HG03097 (cell line): ENCODE measurements at regions not wholly inside any gene's neighbourhood (a gene's known extent, or its start where the extent isn't known, plus 50 kb on each side); places are given as distances from the start of the nearest gene placed in this dataset.
"Not testable (repeated sequence)": the region's sequence is repeated elsewhere in the genome, so short reads cannot be mapped to it uniquely, and the experiment has no call there.

Experiments used
- ATAC-seq: cut with Tn5 transposase; IDR thresholded peaks from one replicate; pipeline ENCODE4 v1.9.1; 2021; ENCODE audit not compliant: unreplicated experiment, low FRiP score

DNA sequence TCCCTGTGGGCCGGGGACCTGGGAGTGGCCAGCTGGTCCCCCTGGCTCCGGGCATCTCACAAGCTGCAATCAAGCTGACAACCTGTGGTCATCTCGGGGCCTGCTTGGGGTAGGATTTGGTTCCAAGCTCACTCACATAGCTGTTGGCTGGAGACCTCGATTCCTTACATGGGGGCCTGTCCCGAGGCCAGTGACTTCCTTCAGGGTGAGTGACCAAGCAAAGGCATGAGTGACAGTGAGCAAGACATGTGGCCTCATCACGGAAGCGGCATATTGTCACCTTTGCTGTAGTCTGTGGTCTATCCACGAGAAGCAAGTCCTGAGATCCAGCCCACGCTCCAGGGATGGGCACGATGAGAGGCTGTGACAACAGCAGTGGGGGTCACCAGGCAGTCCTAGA lies 131.4 kb upstream of the ID2 start:
- ATAC-seq, result no peak

DNA sequence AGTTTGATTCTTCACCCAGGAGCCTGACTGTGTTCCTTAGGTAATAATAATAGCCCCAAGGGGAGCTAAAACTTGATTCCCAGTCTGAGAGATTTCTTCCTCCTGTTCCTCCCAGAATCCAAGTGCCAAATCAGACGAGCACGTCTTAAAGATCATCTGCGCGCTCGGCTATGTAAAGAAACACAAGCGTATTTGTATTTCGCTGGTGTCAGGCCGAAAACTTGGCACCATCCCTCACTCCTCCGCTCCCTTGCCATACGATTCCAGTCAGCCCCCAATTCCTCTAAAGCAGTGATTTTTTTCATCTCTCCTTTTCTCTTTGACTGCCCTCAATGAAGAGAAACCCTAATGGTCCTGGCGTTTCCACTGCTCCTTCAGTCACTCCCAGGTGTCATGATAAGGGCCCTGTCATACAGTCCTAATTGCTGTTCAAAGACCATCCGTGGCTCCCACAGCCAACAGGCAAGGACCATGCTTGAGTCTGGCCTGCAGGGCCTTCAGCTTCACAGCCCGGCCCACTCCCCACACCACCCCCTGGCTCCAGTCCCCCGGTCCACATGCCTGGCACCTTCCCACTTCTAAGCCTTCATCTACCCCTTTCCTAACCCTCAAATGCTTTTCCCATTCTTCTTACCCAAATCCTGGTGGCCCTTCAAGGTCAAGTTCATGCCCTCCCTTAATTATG lies 130.8 kb upstream of the ID2 start:
- ATAC-seq, result no peak

DNA sequence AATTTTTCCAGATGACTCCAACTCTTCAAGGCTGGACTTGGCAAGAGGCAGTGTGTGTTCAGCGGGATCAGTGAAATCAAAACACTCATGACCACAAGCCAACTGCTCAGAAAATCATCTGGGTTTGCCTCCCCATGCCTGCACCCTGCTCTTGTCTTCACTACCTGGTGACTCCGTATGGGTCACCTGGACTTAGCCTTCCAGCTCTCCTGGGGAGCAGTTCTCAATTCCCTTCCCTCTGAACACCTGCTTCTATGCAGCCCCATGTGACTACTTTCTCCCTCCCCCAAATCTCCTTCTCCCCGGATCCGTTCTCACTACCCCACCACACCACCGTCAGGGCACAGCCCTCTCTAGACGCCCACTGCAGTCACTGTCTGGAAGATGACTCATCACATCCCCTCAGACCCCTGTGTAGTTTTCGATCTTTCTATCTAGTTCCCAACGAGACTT lies 130.2 kb upstream of the ID2 start:
- no peak for ATAC-seq

DNA sequence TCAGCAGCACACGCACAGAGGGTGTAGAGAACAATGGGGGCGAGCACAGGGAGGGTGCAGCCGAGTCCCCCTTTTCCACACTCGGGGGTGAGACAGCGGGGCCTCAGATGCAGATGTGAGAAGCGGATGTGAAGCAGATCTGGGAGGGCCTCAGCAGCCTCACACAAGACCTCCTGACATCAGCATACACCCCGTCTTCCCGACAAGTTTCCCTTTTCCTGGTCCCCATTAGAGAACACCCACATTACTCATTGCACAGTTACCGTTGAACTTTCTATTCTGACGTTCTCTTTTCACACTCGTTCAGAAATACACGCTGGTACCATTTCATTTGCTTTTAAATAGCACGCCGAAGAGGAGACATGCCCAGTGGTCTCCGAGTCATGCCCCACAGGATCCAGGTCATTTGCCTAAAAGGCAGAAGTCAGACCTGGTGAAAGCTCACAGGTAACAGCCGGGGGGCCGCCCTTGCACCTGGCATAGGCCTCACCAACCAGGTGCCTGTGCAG lies 129.5 kb upstream of the ID2 start:
- no peak for ATAC-seq

DNA sequence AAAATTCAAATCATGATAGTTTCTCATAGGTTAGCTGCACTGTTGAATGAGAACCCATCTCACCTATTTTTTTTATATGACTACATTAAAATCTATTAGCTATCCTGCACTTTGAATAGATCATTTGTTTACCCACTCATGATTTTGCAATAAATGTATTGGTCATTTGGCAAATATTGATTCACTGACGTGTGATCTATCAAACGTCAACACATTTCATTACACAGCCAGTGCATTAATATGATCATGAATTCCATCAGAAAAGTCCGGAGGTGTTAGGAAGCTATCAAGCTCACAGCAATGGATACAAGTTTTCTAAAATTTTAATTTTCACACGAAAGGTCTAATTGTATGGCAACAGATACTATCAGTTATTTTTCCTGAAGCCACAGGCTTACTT lies 128.2 kb upstream of the ID2 start:
- no peak for ATAC-seq

DNA sequence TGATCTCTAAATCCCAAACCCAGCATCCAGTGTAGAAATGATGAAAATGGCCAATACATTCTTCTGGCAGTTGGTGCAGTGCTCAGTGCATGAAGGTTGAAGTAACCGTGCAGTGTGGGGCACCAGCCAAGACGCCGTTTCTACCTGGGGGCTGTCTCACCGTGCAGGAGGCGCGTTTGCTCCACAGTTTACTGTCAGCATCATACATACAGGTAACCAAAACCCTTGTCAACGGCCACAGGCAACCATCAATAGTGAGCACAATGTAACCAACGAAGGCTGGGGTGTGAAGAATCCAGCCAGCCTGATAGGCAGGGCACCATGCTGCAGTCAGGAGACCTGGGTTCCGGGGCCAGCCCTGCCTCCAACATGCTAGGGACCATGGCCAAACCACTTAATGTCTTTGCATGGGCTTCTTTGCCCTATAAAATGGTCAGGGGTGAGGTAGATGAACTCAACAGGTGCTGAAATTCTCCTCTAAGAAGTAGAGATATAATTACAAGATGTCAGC lies 127.5 kb upstream of the ID2 start:
- no peak for ATAC-seq

DNA sequence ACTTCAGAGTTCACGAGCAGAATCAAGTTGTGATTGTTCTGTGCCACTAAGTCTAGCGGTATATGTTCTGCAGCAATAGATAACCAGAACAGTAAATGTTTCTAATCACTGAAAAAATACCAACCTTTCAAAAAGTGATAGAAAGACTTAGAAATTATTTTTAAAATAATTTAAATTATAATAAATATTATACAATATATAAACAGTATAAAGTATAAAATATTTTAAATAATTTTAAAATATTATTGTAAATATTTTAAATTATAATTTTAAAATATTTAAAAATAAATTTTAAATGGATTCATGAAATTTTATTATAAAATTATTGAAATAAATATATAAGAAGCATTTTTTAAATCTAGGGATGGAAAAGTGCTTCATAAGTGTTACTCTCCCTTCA lies 126.3 kb upstream of the ID2 start:
- ATAC-seq, result no peak

DNA sequence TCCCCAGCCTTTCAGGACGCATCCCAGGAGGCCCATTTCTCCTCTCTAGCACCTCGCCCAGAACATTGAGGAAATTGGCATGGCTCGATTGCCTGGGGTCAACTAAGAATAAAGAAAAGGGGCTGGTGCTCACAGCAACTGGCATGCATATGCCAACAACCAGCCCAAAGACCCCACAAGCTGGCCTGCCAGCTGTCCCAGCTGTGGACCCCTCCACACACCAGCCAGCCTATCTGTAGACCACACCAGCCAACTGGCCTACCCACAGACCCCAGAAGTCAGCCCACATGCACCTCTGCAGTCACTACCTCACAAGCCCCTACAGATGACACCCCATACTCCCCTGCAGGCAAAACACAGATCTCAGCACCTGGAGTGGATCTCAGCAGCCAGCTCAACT lies 123.8 kb upstream of the ID2 start:
- ATAC-seq, result no peak

DNA sequence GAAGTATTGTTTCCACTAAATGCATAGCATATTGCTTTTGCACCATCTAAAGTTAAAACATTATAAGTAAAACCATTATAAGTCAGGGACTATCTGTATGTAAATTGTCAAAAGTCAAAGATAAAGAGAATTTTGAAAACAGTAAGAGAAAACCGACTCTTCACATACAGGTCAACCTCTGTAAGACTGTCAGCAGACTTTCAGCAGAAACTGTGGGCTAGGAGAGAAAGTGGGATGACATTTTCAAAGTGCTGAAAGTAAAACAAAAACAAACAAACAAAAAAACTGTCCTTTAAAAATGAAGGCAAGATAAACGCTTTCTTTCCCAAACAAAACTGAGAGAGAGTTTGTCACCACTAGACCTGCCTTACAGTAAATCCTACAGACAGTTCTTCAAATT lies 122.9 kb upstream of the ID2 start:
- no peak for ATAC-seq

DNA sequence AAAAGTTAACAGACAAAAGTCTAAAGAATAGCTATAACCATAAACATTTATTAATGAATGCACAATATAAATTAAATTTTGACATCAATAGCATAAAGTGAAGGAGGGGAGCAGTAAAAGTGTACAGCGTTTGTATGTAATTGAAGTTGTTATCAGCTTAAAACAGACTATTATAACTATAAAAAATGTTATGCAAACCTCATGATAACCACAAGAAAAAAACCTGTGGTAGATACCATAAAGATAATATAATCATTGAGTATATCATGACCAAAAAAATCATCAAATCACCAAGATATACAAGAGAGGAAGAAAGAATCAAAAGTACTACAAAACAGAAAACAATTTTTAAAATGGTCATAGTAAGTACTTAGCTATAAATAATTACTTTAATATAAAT lies 122.1 kb upstream of the ID2 start:
- no peak for ATAC-seq

DNA sequence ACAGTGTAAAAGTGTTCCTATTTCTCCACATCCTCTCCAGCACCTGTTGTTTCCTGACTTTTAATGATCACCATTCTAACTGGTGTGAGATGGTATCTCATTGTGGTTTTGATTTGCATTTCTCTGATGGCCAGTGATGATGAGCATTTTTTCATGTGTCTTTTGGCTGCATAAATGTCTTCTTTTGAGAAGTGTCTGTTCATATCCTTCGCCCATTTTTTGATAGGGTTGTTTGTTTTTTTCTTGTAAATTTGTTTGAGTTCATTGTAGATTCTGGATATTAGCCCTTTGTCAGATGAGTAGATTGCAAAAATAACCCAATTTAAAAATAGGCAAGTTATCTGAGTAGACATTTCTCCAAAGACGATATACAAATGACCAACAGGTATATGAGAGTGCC lies 120.2 kb upstream of the ID2 start:
- not testable (repeated sequence) for ATAC-seq

DNA sequence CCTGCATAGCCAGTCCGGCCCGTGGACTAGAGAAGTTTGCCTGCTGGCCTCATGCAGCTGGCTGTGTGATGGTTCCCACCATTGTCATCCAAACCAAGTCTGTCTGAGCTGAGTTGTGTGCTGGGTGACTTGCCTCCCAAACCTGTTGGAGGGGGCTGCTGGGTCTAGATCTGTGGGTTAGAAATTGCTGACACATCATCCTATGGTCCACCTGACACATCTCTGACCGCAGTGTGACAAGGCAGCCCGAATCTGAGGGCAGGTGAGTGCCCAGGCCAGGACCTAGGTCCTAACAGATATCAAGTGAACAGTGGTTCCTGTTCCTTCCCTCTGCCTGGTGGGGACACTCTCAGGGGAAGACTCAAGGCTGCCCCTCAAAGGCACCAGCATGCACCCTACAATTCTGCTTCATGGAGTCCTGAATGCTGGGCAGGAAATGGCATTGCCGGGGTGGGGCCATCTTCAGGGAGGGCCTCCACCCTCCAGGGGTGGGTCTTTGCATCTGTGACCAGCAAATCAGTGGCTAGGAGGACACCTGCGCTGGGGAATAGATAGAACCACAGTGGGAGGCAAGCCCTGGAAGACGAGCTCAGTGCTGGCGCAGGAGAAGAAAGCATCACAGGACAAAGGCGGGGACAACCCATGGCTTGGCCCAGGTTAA lies 117.9 kb upstream of the ID2 start:
- no peak for ATAC-seq

DNA sequence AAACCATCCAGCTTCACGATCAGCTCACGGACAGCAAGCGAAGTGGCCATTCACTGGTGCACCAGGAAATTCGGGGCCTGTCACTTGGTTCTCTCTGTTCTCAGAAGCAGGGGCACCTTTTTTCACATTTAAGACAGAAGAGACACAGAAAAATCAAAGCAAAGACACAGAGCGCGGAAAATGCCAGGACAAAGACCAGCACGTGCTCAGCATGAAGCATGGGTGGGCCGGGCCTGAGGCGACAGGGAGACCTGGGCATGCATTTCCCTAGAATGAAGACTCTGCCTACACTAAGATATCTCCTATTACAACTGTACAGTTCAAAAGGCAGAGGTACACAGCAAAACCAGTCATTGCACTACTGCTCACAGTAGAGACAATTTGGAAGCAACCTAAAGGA lies 117.4 kb upstream of the ID2 start:
- ATAC-seq, result no peak

DNA sequence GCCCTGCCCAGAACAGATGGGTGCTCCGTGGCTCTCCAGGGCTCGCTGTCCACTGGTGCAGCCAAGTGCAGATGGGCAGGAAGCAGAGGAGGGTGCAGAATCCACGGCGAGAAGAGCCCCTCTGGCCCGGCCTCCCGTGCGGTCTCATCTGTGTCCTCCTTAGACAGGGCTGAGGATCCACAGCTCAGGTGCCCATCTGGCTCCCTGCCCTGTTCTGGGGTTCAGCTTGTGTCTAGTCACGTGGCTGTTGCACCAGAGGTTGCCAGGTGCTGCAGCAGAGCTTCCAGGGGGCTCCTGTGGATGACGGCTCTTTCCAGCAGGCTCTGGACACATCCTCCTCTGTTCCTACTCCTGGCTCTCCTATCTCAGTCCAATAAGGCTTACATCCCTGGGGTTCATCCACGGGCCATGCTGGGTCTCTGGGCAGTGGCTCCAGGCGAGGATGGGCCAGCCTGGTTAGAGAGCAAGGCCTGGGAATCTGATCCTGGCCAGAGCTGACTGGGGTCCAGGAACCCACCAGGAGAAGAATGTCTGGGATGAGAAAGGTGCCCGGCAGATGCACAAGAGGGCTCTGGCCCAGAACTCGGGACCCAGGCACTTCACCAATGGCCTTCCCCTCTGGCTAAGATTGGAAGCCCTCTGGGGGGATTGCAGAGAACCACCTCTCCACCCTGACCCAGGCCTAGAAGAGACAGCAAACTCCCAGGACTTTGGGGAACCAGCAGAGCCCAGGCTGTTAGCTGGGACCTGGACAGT lies 116.3 kb upstream of the ID2 start:
- no peak for ATAC-seq

DNA sequence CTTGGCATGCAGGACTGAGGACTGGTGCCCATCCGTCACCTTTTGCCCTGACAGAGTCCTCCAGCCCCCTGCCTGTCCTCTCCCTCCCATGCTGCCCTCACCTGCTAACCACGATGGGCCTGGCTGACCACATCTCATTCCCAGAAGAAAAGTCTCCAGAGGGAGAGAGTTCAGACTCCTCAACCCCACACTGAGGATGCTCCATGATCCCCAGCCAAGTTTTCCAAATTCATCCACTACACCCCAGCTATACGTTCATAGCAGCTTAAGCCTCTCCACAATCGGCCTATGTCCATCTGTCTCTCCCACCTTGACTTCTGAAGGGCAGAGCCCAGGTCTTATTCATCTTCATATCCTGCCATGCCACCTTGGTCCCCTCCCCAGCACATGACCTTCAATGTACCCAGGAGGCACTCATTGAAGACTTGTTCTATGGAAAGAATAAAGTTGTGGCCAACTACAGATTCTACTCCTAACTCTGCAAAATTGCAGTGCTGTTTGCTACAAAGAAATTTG lies 115.6 kb upstream of the ID2 start:
- no peak for ATAC-seq

DNA sequence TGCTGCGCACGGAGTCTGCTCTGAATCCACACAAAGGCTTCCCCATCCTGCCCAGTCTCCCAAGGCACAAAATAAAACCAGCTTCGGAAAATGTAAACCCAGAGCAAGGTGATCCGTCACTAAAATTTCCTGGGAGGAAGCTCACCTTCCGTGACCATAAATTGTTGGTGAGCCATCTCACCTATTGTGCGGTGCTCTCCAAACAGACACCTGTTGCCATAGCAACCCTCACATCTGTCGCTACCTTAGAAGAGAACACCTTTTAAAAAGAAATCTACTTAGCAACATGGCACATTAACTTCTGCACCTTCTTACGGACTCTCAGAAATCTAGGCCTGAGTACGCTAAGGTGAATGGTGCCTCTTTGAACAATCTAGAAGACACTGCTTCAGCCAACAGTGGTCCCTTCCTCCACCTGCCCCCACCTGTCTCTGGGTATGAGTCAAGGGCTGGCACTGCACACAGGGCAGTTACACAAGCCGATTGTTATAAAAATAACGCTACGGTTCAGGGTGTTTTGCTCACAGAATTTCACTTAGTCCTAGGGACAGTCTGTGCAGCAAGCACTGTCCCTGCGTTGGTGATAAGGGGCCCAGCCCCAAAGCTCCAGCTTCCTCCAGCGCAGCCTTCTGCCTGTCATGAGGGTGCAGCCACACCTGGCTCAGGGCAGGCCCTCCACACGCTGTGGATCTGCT lies 114.9 kb upstream of the ID2 start:
- ATAC-seq, result no peak

DNA sequence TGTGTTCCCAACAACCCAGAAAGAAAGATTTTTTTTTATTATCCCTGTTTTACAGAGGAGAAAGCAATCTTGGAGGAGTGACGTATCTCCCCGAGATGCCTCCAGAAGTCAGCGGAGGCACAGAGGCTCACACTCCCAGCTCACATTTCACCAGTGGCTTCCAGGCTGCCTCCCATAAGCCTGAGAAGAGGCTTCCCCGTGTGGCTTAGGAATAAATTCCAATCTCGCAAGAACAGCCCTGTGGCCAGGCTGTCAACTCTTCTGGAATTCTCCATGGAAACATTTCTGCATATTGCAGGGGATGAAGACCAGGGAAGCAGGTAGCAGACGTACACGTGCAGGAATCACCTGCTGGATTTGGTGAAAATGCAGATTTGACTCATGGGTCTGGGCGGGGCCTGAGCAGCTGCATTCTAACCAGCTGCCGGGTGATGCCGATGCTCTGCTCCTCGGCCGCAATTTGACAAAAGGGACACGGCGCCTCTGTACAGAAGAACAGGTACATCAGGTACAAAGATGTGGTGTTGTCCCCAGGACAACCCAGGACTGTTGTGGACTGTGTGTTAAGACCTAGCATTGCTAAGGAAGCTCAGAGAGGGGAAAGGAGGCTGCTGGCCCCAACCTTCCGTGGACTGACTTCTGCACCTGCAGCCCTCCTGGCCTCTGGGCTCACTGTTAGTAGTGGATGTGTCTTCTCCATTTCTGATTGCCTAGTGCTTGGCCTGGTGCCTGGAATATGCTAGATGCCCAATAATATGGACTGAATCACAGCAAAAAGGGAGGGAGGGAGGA lies 114.2 kb upstream of the ID2 start:
- no peak for ATAC-seq

DNA sequence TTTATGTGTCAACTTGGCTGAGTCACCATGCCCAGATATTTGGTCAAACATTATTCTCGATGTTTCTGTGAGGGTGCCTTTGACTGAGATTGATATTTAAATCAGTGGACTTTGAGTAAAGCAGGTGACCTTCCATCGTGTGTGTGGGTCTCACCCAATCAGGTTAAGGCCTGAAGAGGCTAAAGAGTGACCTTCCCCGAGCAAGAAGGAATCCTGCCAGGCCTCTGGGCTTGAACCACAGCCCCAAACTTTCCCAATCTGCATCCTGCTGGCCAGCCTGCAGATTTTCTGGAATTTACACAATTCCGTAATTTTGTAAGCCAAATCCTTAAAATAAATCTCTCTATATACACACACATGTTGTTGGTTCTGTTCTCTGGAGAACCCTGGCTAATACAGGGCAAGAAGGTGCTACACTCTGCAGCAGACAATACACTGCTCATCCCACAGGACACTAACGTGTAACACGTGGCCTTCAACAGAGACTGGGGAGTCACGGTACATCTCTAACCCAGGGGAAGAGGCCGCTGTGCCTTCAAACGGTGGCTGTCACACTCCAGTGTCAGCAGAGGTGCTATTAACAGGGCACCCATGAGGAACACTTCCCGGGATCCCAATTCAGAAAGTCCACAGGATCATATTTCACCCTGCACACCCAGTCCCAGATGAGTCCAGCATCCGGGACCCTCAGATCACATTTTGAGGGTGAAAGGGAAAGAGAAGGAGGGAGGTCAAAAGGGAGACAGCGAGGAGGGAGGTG lies 113.1 kb upstream of the ID2 start:
- no peak for ATAC-seq

DNA sequence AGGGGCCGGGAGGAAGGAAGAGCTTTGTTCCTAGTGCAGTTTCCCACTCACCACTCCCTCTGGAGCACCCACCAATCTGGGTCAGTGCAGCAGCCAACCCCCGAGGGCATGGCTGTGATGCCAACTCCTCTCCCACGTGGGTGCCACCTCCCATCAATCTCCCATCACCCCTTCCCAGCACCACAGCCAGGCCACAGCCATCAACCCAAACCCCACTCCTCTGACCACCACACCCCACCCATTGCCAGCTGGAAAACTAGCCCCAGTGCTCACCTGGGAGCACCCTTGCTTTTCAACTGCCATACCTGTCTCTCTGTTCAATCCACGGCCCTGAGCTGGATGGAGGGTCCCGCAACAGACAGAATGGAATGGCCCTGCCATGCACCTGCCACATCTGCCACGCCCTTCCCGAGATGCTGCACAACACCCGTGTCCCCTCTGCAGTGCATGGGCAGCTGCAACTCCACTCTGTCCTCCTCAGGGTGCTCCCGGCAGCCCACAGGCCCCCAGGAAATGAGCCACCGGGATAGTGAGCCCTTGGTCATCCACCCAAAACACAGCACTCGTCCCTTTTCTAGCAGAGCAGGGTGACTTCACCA lies 112.4 kb upstream of the ID2 start:
- ATAC-seq, result no peak
